CD4-positive, alpha-beta T cell (primary cell): ENCODE measurements at regions not wholly inside any gene's neighbourhood (a gene's known extent, or its start where the extent isn't known, plus 50 kb on each side); places are given as distances from the start of the nearest gene placed in this dataset.

Experiments
- ATAC-seq: fragments of 200-7000 bp; cut with Tn5 transposase; one replicate; pipeline ENCODE4 v1.10.0; 2022; ENCODE audit warnings: mild to moderate bottlenecking; ENCODE audit not compliant: poor library complexity
- CTCF ChIA-PET: fragments of 350-600 bp; sonication (Branson Sonifier 250); formaldehyde crosslinking; loops from one replicate; lab custom pipeline; 2021; ENCODE audit warnings: antibody characterized with exemption, inconsistent platforms; lab: Charles Lee
- POLR2A ChIA-PET: fragments of 350-600 bp; sonication (Branson Sonifier 250); formaldehyde crosslinking; loops from one replicate; lab custom pipeline; 2021; ENCODE audit warnings: antibody characterized with exemption, inconsistent platforms; lab: Charles Lee
- DNase-seq, 14 experiments: peaks; one replicate each; pipeline ENCODE4 v3.0.0-alpha.2; 2013 to 2020; ENCODE audit warnings: mixed read lengths in 2 of 14
- H3K27ac ChIP-seq, 2 donors: one replicate each; pipeline versions ENCODE4 v1.5.1 to v1.7.0; 2013; ENCODE audit warnings: low read length in 2 of 2, low read depth in 1 of 2, mild to moderate bottlenecking in 1 of 2
- H3K27me3 ChIP-seq, 2 experiments: 1 replicate in 1 of 2; 2 replicates in 1 of 2; pipeline versions ENCODE4 v1.6.1 to v1.7.0; 2013; ENCODE audit warnings: low read length in 2 of 2, control low read depth in 1 of 2, mild to moderate bottlenecking in 1 of 2, moderate library complexity in 1 of 2; ENCODE audit not compliant: insufficient read depth in 2 of 2, control insufficient read depth in 1 of 2
- H3K36me3 ChIP-seq: one replicate; pipeline ENCODE4 v1.6.1; 2013; ENCODE audit warnings: low read length, control low read depth; ENCODE audit not compliant: insufficient read depth
- H3K4me1 ChIP-seq: one replicate; pipeline ENCODE4 v1.6.1; 2013; ENCODE audit warnings: low read length, control low read depth; ENCODE audit not compliant: insufficient read depth
- H3K4me3 ChIP-seq: one replicate; pipeline ENCODE4 v1.5.1; 2013; ENCODE audit warnings: mild to moderate bottlenecking, low read length, moderate library complexity
- H3K9me3 ChIP-seq, 2 experiments: 1 replicate in 1 of 2; 2 replicates in 1 of 2; pipeline versions ENCODE4 v1.6.1 to v1.7.0; 2013; ENCODE audit warnings: low read length in 2 of 2, mild to moderate bottlenecking in 2 of 2, control low read depth in 1 of 2, moderate library complexity in 1 of 2; ENCODE audit not compliant: control insufficient read depth in 1 of 2, insufficient read depth in 1 of 2
- H3K27ac Mint-ChIP-seq: one replicate; pipeline ENCODE4 v1.8.0; 2020; ENCODE audit warnings: mixed read lengths
- H3K27me3 Mint-ChIP-seq: one replicate; pipeline ENCODE4 v1.8.0; 2021; ENCODE audit warnings: mixed read lengths
- H3K36me3 Mint-ChIP-seq: one replicate; pipeline ENCODE4 v1.8.0; 2021; ENCODE audit warnings: low read depth, mixed read lengths
- H3K4me1 Mint-ChIP-seq: one replicate; pipeline ENCODE4 v1.8.0; 2021; ENCODE audit warnings: low read depth, mixed read lengths
- H3K4me3 Mint-ChIP-seq: one replicate; pipeline ENCODE4 v1.8.0; 2020; ENCODE audit warnings: mild to moderate bottlenecking, mixed read lengths
- H3K9me3 Mint-ChIP-seq: one replicate; pipeline ENCODE4 v1.8.0; 2020; ENCODE audit warnings: mixed read lengths
- intact Hi-C, 2 experiments: fragments of 100-400 bp; cut with DNase I in 1 of 2; cut with micrococcal nuclease in 1 of 2; formaldehyde crosslinking; loops; one replicate each; pipeline versions ENCODE4 v1.15.1 to v1.9.0; 2023 to 2025; cut with DNase I, micrococcal nuclease
- TF ChIP-seq, protein P1 (sequence below): fragments of 200-600 bp; IDR thresholded peaks from one replicate; pipeline ENCODE4 v1.8.0; 2022; ENCODE audit warnings: antibody characterized with exemption, mild to moderate bottlenecking

DNA sequence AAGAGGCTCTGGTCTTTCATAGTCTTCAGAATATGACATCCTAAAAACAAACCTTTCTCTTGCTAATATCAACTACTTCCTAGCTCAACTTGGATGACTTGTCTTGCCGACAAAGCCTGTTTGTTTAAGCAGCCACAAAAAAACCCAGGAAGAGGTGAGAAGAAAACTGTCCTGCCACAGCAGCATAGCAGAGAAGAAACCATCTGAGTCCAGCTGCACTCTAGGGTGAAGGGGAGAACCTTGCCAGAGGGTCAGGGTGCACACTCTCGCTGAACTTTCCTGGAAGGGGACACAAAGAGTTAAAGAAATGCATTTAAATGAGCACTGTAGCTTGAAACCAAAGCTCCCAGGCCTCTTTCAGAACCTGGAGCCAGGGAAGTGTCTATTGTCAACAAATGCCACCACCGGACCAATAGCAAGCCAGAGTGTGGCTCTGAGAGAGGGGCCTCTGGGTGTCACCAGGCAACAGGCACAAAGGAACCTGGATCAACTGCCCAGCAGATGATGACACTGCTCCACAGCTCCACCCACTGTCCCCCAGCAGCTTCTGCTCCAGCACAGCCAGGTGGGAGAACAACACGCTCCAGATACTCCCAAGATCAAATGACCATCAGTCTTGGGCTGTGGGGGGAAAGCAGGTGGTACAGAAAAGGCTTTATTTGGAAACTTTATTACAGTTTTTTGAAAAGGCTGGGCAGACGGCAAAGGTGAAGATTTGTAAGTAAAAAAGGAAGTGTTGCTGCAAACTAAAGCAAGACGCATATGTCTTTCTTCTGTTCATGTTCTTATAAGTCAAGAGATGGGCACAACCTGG is 105.7 kb downstream of the RASSF10 start:
- ATAC-seq (no peak), DNase-seq (no peak)
- Mint-ChIP-seq H3K36me3 (no peaks in the 10 kb centered on the region), H3K9me3 (no peaks in the 10 kb centered on the region), H3K27me3 (peaks cover 34% of the 10 kb centered on the region), H3K4me3 (no peak overlapping the region), H3K4me1 (no peaks in the 10 kb centered on the region), H3K27ac (no peak overlapping the region)
- Histone ChIP-seq H3K4me1 (no peaks in the 10 kb centered on the region), H3K4me3 (no peak overlapping the region), H3K9me3 (peaks cover 0 to 4% of the 10 kb centered on the region in 2 experiments), H3K27ac (no peak overlapping the region), H3K27me3 (peaks cover 0 to 8% of the 10 kb centered on the region in 2 experiments), H3K36me3 (no peaks in the 10 kb centered on the region)
- CTCF ChIA-PET: interaction anchor here (0.6 to 0.7 kb wide), 2 partner anchors 30 to 31 kb away, joined by 3 to 4 read pairs; no protein-coding TSS in a partner anchor
- intact Hi-C loops: no loop called here
- POLR2A ChIA-PET: no interaction called here
- TF ChIP-seq, protein P1, sequence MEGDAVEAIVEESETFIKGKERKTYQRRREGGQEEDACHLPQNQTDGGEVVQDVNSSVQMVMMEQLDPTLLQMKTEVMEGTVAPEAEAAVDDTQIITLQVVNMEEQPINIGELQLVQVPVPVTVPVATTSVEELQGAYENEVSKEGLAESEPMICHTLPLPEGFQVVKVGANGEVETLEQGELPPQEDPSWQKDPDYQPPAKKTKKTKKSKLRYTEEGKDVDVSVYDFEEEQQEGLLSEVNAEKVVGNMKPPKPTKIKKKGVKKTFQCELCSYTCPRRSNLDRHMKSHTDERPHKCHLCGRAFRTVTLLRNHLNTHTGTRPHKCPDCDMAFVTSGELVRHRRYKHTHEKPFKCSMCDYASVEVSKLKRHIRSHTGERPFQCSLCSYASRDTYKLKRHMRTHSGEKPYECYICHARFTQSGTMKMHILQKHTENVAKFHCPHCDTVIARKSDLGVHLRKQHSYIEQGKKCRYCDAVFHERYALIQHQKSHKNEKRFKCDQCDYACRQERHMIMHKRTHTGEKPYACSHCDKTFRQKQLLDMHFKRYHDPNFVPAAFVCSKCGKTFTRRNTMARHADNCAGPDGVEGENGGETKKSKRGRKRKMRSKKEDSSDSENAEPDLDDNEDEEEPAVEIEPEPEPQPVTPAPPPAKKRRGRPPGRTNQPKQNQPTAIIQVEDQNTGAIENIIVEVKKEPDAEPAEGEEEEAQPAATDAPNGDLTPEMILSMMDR: no peak

DNA sequence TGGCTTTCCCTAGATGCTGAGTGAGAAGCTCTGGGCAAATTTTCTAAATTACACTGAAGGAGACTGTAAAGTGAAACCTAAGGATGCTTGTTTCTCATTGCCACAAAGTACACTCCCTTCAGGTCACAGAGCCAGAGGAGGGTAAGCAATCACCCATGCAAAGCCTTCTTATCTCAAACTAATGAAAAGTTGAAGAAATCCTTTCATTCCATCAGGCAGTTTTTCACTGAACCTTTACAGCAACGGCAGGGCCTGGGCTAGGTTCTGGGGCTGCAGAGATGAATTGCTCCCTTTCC is 106.2 kb downstream of the RASSF10 start:
- Mint-ChIP-seq H3K4me1 (no peaks in the 10 kb centered on the region), H3K27me3 (peaks cover 38% of the 10 kb centered on the region)

DNA sequence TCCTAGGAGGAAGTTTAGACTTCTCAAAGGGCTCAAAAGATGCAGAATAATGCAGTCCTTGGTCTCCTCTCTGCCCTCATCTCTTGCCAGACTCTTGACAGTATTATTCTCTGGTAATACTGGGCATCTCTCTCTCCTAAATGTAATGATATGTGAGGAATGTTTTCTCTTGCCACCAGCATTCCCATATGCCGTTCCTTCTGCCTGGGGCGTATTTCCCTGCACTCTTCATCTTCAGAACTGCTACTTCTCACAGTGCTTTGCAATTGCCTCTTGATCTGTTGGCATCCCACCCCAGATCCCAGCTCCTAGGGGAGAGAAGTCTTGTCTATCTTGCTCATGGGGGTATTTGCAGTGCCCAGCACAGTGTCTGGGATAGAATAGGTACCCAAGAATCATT is 107.4 kb downstream of the RASSF10 start:
- Histone ChIP-seq H3K9me3 (no peaks in the 10 kb centered on the region), H3K4me1 (no peaks in the 10 kb centered on the region), H3K36me3 (no peaks in the 10 kb centered on the region), H3K27ac (no peak overlapping the region), H3K27me3 (peaks cover 0 to 8% of the 10 kb centered on the region in 2 experiments), H3K4me3 (no peak overlapping the region)
- ChIA-PET POLR2A (no interaction called here), CTCF (no interaction called here)
- no peaks in the 10 kb centered on the region for H3K4me1 Mint-ChIP-seq
- no peak for DNase-seq
- no peak overlapping the region for H3K27ac Mint-ChIP-seq
- H3K9me3 Mint-ChIP-seq: no peaks in the 10 kb centered on the region
- TF ChIP-seq, protein P1: no peak
- intact Hi-C loops: no loop called here
- H3K36me3 Mint-ChIP-seq: no peaks in the 10 kb centered on the region
- ATAC-seq: no peak
- H3K27me3 Mint-ChIP-seq: peaks cover 45% of the 10 kb centered on the region
- no peak overlapping the region for H3K4me3 Mint-ChIP-seq

More for the DNA sequence above, 106.2 kb downstream of the RASSF10 start:
- intact Hi-C loops: no loop called here
- Histone ChIP-seq H3K4me3 (no peak overlapping the region), H3K4me1 (no peaks in the 10 kb centered on the region), H3K27ac (no peak overlapping the region), H3K9me3 (peaks cover 0 to 4% of the 10 kb centered on the region in 2 experiments), H3K36me3 (no peaks in the 10 kb centered on the region), H3K27me3 (peaks cover 0 to 8% of the 10 kb centered on the region in 2 experiments)
- no peak for DNase-seq
- H3K9me3 Mint-ChIP-seq: no peaks in the 10 kb centered on the region
- ATAC-seq: no peak
- H3K36me3 Mint-ChIP-seq: no peaks in the 10 kb centered on the region
- CTCF ChIA-PET: no interaction called here
- H3K4me3 Mint-ChIP-seq: no peak overlapping the region
- TF ChIP-seq, protein P1: no peak
- H3K27ac Mint-ChIP-seq: no peak overlapping the region
- POLR2A ChIA-PET: no interaction called here
